Gastrocnemius medialis (tissue), 4 donors: ENCODE measurements at regions not wholly inside any gene's neighbourhood (a gene's known extent, or its start where the extent isn't known, plus 50 kb on each side); places are given as distances from the start of the nearest gene placed in this dataset.

ENCODE experiments used
- POLR2A ChIP-seq, 2 donors: fragments of 450-650 bp; IDR thresholded peaks; one replicate each; pipeline ENCODE4 v1.6.1; 2017; ENCODE audit warnings: antibody characterized with exemption in 2 of 2, mild to moderate bottlenecking in 2 of 2, moderate library complexity in 2 of 2
- TF ChIP-seq, protein P1 (sequence below), 5 experiments: fragments of 450-650 bp in 3 of 5; fragments of 200-600 bp in 2 of 5; sonication (generic) in 2 of 5; IDR thresholded peaks in 4 of 5; conservative IDR thresholded peaks in 1 of 5; 1 replicate in 4 of 5; 2 replicates in 1 of 5; pipeline ENCODE4 v1.5.1; 2016 to 2019; ENCODE audit warnings: antibody characterized with exemption in 5 of 5, mild to moderate bottlenecking in 3 of 5, moderate library complexity in 3 of 5

GRCh38 chr17:64778240-64779097, 116.4 kb upstream of the SMURF2 start:
- TF ChIP-seq, protein P1, sequence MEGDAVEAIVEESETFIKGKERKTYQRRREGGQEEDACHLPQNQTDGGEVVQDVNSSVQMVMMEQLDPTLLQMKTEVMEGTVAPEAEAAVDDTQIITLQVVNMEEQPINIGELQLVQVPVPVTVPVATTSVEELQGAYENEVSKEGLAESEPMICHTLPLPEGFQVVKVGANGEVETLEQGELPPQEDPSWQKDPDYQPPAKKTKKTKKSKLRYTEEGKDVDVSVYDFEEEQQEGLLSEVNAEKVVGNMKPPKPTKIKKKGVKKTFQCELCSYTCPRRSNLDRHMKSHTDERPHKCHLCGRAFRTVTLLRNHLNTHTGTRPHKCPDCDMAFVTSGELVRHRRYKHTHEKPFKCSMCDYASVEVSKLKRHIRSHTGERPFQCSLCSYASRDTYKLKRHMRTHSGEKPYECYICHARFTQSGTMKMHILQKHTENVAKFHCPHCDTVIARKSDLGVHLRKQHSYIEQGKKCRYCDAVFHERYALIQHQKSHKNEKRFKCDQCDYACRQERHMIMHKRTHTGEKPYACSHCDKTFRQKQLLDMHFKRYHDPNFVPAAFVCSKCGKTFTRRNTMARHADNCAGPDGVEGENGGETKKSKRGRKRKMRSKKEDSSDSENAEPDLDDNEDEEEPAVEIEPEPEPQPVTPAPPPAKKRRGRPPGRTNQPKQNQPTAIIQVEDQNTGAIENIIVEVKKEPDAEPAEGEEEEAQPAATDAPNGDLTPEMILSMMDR (IDR thresholded peaks at IDR 0.05 in 4 of 5, conservative IDR thresholded peaks at IDR 0.05 in 1 of 5), result no peak
- no peak for TF ChIP-seq POLR2A (IDR thresholded peaks at IDR 0.05)
